HCT116 (cell line): ENCODE measurements at regions not wholly inside any gene's neighbourhood (a gene's known extent, or its start where the extent isn't known, plus 50 kb on each side); places are given as distances from the start of the nearest gene placed in this dataset.

Experiments
- CEBPB ChIP-seq: IDR thresholded peaks from 2 replicates; pipeline ENCODE4 v1.6.1; 2012; ENCODE audit warnings: low read depth
- CTCF ChIP-seq, 3 experiments: fragments of 200-600 bp in 1 of 3; sonication (generic) in 1 of 3; IDR thresholded peaks in 2 of 3; conservative IDR thresholded peaks in 1 of 3; 2 replicates each; pipeline ENCODE4 v1.5.1; 2012 to 2017; ENCODE audit warnings: low read depth in 2 of 3, low read length in 2 of 3, antibody characterized with exemption in 1 of 3, borderline replicate concordance in 1 of 3, control low read depth in 1 of 3, mild to moderate bottlenecking in 1 of 3, mixed read lengths in 1 of 3, mixed run types in 1 of 3, moderate library complexity in 1 of 3; ENCODE audit not compliant: insufficient read depth in 1 of 3
- EZH2 ChIP-seq: fragments of 200-600 bp; sonication (generic); IDR thresholded peaks from 2 replicates; pipeline ENCODE4 v1.6.1; 2017; ENCODE audit warnings: antibody characterized with exemption, mixed run types
- POLR2A ChIP-seq: IDR thresholded peaks from 2 replicates; pipeline ENCODE4 v1.7.0; 2011; ENCODE audit warnings: borderline replicate concordance; ENCODE audit not compliant: insufficient read depth, insufficient read length; ENCODE audit errors: extremely low read depth
- POLR2AphosphoS5 ChIP-seq: IDR thresholded peaks from 2 replicates; pipeline ENCODE4 v1.6.1; 2011; ENCODE audit warnings: mild to moderate bottlenecking, low read depth, low read length, moderate library complexity

DNA sequence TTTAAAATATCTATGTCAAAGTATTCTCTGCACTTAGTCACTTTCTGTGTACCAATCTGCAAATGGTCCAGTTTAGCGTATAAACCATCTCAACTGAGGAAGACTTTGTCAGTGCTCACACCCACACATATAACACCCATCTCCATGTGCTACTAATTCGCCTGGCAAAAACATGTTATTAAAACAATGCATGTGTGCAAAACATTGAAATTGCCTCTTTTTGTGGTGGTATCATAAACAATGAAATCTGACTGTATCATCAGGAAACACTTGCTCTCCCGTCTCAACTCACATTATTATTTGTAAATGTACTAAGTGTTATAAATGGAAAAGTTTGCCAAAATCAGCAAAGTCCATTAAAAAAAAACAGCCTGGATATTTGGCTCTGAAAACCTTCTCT, 105.9 kb upstream of the FOXC1 start:
- TF ChIP-seq CTCF (IDR thresholded peaks at IDR 0.05 in 2 of 3, conservative IDR thresholded peaks at IDR 0.05 in 1 of 3; ENCODE audit: borderline replicate concordance in 1 of 3, insufficient read depth in 1 of 3, low read depth in 2 of 3, low read length in 2 of 3) (no peak), POLR2AphosphoS5 (no peak), EZH2 (no peak), POLR2A (no peak), CEBPB (no peak)
